Stimulated activated CD4-positive, alpha-beta T cell treated with anti-CD3 and anti-CD28 coated beads, Interleukin-15, amount 100 ng/mL, for 1 hour (primary cell): ENCODE measurements at regions not wholly inside any gene's neighbourhood (a gene's known extent, or its start where the extent isn't known, plus 50 kb on each side); places are given as distances from the start of the nearest gene placed in this dataset.
"Not testable (repeated sequence)": the region's sequence is repeated elsewhere in the genome, so short reads cannot be mapped to it uniquely, and the experiment has no call there.

Source experiments
- DNase-seq, 2 donors: peaks; one replicate each; pipeline ENCODE4 v3.0.0-alpha.2; 2020; ENCODE audit warnings: low read depth in 1 of 2, low spot score in 1 of 2

DNA sequence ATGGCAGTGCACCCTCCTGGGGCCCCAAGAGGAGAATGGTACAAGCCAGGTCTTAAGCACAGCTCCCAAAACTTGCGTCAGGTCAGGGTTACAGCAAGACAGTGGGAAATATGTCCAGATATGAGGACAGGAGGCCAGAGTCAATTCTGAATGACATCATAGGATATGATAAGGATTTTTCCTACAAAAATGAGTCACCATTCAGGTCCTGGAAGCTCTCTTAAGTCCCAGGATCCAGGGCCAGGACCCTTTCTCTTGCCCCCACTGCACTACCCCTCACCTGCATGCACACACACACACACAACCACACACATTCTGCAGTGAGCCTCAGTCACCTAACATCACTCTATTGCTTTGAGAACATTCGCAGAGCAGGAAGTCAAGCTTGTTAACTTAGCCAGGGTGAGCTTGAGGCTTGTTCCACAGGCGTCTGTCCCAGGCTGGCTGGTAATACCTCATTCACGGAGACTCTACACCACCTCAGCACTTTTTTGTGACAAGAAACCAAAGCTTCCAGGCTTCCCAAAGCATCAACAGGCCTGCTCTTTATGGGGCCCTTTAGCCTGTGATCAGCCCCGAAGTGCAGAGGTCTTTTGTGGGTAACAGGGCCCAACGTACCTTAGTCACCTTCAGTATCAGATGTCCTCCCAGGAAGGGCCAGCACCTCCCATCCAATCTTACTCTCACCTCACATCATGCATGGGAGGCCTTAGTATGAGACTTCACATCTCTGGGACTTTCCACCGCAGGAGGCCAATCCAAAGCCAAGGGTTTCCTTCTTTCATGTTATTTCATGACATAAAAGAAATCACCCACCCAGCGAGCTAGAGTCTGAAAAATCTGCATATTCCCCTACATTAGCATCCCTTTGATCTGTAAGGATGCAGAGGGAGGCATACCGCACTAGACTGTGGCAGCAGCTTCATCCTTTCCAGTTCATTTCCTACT is 74.0 kb upstream of the LIPC start:
- DNase-seq: no peak

DNA sequence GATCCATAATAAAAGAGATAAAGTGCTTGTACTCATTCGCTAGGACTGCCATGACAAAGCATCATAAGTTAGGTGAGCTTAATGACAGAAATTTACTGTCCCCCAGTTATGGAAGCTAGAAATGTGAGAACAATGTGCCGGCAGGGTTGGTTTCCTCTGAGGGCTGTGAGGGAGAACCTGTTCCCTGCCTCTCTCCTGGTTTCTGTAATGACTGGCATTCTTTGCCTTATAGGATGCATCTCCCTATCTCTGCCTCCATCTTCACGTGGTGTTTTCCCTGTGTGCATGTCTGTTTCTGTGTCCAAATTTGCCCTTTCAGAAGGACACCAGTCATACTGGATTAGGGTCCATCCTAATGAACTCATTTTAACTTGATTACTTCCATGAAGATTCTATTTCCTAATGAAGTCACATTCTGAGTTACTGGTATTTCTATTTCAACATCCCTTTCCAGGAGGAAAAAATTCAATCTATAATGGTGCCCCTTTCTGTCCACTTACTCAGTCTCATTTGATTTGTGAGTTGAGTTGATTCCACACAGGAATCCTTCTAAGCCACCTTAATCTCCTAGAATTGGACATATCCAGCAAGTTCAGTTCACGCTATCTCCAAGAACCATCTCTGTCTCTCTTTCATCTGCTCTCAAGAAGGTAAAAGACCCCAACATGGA is 71.2 kb upstream of the LIPC start:
- DNase-seq: no peak

DNA sequence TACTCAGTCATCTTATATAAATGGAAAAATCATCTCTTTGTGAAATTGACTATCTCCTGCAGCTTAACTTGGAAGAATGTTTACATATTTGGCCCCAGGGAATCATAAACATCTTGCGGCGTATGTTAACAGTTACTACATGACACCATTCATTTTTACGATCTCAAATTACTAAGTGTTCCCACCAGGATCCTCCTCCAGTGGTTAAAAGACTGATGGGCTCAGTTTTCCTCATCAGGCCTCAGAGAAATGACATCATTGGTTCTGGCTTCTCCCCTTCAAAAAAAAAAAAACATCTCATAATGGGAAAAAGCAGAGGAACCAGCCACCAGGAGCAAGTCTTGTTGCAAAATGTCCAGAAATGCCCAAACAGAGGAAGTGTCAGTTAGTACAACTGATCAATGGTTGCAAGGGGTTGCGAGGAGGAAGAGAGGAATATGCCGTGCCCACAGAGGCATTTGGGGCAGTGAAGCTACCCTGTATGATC is 70.5 kb upstream of the LIPC start:
- no peak for DNase-seq

DNA sequence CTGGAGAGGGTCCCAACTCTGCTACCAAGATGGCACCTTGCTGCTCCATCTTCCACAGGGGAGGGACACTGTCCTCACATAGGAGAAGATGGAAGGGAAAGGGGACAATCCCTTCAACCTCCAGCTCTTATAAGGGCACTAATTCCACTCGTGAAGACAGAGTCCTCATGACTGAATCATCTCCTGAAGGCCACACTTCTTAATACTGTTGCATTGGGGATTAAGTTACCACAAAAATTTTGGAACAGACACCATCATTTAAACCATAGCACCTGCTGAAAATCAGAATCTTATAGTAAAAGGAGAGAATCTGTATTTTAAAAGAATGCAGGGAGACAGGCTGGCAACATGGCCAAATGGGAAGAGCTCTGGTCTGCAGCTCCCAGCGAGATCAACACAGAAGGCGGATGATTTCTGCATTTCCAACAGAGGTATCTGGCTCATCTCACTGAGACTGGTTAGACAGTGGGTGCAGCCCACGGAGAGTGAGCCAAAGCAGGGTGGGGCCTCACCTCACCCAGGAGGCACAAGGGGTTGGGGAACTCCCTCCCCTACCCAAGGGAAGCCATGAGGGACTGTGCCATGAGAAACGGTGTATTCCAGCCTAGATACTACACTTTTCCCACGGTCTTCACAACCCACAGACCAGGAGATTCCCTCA is 69.4 kb upstream of the LIPC start:
- no peak for DNase-seq

DNA sequence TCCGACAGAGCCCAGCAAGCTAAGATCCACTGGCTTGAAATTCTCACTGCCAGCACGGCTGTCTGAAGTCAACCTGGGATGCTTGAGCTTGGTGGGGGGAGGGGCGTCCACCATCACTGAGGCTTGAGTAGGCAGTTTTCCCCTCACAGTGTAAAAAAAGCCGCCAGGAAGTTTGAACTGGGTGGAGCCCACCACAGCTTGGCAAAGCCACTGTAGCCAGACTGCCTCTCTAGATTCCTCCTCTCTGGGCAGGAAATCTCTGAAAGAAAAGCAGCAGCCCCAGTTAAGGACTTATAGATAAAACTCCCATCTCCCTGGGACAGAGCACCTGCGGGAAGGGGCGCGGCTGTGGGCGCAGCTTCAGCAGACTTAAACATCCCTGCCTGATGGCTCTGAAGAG is 68.7 kb upstream of the LIPC start:
- not testable (repeated sequence) for DNase-seq

DNA sequence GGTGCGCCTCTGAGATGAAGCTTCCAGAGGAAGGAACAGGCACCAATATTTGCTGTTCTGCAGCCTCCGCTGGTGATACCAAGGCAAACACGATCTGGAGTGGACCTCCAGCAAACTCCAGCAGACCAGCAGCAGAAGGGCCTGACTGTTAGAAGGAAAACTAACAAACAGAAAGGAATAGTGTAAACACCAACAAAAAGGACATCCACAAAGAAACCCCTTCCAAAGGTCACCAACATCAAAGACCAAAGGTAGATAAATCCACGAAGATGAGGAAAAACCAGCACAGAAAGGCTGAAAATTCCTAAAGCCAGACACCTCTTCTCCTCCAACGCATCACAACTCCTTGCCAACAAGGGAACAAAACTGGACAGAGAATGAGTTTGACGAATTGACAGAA is 68.1 kb upstream of the LIPC start:
- not testable (repeated sequence) for DNase-seq

DNA sequence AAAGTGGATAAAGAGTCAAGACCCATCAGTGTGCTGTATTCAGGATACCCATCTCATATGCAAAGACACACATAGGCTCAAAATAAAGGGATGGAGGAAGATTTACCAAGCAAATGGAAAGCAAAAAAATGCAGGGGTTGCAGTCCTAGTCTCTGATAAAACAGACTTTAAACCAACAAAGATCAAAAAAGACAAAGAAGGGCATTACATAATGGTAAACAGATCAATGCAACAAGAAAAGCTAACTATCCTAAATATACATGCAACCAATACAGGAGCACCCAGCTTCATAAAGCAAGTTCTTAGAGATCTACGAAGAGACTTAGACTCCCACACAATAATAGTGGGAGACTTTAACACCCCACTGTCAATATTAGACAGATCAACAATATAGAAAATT is 66.7 kb upstream of the LIPC start:
- DNase-seq: not testable (repeated sequence)

DNA sequence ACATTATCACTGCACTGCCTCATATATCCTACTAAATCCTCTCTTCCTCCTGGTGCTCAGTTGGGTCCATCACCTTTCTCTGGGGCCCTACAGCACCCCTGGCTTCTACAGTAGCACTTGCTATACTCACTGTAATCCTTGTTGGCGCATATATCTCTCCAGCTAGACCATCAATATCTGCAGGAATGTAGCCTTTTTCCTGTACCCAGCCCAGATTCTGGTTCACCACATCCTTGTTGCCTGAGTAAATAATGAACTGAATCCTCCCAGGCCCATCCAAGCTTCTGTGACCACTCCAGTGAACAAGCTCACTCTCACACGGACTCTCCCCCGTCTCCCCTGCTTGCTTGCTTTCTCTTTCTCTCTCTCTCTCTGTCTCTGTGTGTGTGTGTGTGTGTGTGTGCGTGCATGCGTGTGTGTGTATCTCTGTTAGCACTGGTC is 62.5 kb upstream of the LIPC start:
- DNase-seq: no peak

DNA sequence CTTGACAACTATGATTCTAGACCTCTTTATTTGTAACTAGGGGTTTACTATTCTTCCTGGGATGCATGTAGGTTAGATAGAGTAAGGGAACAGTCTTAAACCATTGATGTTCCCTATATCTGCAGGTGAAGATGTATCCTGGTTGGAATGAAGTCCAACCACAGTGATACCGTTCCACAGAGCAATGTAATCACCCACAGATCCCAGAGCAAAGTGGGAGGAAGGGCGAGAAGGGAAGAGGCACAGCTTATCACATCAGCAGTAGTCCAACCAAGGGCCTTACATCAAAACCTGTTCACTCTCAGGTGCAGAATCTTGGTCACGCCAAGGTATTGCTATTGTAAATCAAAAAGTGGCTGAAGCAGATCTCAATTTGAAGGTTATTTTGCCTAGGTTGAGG is 61.8 kb upstream of the LIPC start:
- DNase-seq: no peak

DNA sequence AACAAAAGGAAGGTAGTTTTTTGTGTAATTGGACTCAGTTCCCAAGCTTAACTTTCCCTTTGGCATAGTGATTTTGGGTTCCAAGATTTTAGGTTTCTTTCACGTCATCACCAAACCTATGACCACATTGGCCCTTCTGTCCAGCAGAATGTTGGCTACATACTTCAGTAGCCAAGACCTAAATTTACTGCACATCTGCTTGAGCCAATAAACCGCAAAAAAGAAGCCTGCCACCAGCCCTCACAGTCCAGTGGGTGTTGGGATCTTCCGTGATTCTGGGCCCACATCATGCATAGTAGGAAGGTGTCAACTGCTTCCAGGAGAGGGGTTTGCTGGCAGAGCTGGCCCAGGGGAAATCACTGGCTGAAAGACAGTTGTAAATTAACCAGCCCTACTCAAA is 57.6 kb upstream of the LIPC start:
- no peak for DNase-seq

DNA sequence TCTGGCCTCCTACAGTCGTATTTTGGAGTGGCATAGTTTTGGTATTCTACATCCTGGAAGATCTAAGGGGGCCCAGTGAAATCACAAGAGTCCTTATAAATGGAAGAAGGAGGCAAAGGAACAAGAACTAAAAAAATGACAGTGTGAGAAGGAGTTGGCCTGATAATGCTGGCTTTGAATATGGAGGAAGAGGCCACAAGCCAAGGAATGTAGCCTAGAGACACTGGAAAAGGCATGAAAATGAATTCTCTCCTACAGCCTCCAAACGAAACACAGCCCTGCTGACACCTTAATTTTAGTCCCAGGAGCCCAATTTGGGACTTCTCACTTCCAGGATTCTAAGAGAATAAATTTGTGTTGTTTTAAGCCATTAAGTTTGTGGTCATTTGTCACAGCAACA is 54.6 kb upstream of the LIPC start:
- DNase-seq: no peak

DNA sequence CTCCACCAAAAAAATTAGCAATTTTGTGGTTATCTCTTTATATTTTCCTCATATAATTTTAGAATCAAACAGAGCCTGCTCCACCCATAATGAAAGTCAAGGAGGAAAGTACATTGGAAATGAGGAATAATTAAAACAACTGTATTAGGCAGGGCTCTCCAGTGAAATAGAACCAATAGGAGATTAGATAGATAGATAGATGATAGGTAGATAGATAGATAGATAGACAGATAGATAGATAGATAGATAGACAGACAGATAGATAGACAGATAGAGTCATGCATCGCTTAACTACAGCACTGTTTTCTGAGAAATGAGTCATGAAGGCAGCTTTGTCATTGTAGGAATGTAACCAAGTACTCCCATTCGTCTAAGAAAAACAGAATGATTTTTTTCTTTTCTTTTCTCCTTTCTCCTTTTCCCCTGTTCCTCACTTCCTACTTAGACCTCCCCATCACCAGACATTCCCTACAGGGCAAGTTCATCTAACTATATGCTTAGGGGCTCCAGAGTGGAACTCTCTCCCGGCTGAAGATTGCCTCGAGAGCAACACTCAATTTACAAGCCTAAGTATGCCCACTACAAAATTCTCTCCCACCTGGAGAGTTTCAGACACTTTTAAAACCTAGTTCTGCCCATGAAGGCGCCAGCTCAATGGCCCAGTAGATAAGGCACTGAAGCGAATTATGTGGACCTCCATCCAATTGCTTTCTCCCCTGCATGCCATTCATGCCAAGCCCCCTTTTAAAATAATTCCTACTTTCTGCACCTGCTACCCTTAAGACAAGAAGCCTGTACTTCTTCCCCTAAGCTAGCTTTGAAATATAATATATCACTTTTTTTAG is 53.3 kb upstream of the LIPC start:
- no peak for DNase-seq

DNA sequence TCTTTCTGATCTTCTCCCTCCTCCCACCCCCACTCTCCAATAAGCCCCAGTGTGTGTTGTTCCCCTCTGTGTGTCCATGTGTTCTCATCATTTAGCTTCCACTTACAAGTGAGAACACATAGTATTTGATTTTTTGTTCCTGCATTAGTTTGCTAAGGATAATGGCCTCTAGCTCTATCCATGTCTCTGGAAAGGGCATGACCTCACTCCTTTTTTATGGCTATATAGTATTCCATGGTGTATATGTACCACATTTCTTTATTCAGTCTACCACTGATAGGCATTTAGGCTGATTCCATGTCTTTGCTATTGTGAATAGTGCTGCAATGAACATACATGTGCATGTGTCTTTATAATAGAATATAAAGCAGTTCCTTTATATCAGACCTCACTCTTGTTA is 52.3 kb upstream of the LIPC start:
- not testable (repeated sequence) for DNase-seq

DNA sequence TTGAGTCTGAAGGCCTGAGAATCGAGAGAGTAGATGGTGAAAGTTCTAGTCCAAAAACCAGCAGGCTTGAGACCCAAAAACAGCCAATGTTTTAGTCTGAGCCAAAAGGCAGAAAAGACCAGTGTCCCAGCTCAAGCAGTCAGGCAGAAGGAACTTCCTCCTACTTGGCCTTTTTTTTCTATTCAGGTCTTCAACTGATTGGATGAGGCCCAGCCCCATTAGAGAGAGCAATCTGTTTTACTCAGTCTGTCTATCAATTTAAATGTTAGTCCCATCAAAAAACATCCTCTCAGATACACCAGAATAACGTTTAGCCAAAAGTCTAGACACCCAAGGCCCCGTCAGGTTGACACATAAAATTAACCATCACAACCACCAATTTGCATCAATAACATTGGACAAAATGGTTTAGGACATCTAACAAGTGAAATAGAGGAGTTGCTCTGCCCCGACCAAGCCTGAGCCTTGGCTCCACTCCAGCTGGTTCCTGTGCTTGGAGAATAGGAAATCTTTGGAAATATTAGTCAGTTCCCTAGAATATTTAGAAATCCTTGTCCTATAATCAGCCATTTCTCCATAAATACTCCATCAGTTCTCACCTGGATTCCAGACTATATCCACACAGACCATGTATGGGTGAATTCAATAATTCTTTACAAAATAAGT is 51.4 kb upstream of the LIPC start:
- DNase-seq: no peak

DNA sequence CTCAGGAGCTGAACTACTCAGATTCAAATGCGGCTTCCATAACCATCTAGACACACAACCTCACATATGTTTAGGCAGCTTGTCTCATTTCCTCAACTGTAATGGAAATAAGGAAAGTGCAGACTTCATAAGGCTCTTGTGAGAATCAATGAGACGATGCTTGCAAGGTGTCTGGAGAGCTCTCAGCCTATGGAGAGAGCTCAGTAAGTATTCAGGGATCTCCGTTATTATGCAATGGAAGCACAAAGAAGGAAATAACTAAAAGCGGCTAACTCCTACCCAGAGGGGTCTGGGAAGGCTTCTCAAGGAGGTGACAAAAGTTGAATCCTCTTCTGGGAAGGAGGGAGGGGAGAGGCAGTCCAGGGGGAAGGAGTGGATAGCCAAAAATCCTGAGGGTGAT is 50.1 kb upstream of the LIPC start:
- no peak for DNase-seq
